ENCODE measurements at regions not wholly inside any gene's neighbourhood (a gene's known extent, or its start where the extent isn't known, plus 50 kb on each side); places are given as distances from the start of the nearest gene placed in this dataset.

GRCh38 chr12:4119157-4119761 lies 154.3 kb upstream of the CCND2 start:
- H4K20me1 ChIP-seq (ENCODE audit: control insufficient read depth, insufficient read depth): no peaks in the 10 kb centered on the region
- TF ChIP-seq RAD21 (IDR thresholded peaks at IDR 0.05; ENCODE audit: insufficient read depth, low read depth, low read length) (peak; percentile 1; the same call in 1 of the 2 replicates), EGR1 (IDR thresholded peaks at IDR 0.05; ENCODE audit: borderline replicate concordance in 1 of 2, low read depth in 2 of 2, low read length in 2 of 2) (no peak), NR2C2 (IDR thresholded peaks at IDR 0.05; ENCODE audit: borderline replicate concordance, control insufficient read depth, insufficient read length, low read depth) (no peak), ZNF384 (IDR thresholded peaks at IDR 0.05; ENCODE audit: borderline replicate concordance, low read depth, low read length) (no peak), SP1 (IDR thresholded peaks at IDR 0.05; ENCODE audit: low read depth, low read length) (peak; percentile 52), RB1 (IDR thresholded peaks at IDR 0.05; ENCODE audit: borderline replicate concordance) (no peak), ETV6 (conservative IDR thresholded peaks at IDR 0.05 in 1 of 2, IDR thresholded peaks at IDR 0.05 in 1 of 2; ENCODE audit: borderline replicate concordance in 1 of 2, low read depth in 1 of 2) (peak in 1 of 2 experiments; percentile 90; a peak in 2 of 4 replicates), RFX5 (IDR thresholded peaks at IDR 0.05; ENCODE audit: low read depth, low read length) (0 out of 2 replicates have a peak, but pooled peaks have one; percentile 39), ZNF24 (IDR thresholded peaks at IDR 0.05) (peak; percentile 48; the same call in 1 of the 2 replicates), MTA3 (IDR thresholded peaks at IDR 0.05; ENCODE audit: borderline replicate concordance, low read length) (peak; percentile 81), GABPA (IDR thresholded peaks at IDR 0.05; ENCODE audit: low read depth) (peak; percentile 60; the same call in 1 of the 2 replicates), GATAD2B (conservative IDR thresholded peaks at IDR 0.05; ENCODE audit: low read depth) (peak; percentile 78), SIX5 (IDR thresholded peaks at IDR 0.05; ENCODE audit: low read depth, low read length, severe bottlenecking) (no peak)
- TF ChIP-seq, protein P1, sequence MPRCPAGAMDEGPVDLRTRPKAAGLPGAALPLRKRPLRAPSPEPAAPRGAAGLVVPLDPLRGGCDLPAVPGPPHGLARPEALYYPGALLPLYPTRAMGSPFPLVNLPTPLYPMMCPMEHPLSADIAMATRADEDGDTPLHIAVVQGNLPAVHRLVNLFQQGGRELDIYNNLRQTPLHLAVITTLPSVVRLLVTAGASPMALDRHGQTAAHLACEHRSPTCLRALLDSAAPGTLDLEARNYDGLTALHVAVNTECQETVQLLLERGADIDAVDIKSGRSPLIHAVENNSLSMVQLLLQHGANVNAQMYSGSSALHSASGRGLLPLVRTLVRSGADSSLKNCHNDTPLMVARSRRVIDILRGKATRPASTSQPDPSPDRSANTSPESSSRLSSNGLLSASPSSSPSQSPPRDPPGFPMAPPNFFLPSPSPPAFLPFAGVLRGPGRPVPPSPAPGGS (IDR thresholded peaks at IDR 0.05; ENCODE audit: borderline replicate concordance, insufficient read depth, low read depth, low read length, poor library complexity, severe bottlenecking): peak; percentile 79
- TF ChIP-seq, protein P2, sequence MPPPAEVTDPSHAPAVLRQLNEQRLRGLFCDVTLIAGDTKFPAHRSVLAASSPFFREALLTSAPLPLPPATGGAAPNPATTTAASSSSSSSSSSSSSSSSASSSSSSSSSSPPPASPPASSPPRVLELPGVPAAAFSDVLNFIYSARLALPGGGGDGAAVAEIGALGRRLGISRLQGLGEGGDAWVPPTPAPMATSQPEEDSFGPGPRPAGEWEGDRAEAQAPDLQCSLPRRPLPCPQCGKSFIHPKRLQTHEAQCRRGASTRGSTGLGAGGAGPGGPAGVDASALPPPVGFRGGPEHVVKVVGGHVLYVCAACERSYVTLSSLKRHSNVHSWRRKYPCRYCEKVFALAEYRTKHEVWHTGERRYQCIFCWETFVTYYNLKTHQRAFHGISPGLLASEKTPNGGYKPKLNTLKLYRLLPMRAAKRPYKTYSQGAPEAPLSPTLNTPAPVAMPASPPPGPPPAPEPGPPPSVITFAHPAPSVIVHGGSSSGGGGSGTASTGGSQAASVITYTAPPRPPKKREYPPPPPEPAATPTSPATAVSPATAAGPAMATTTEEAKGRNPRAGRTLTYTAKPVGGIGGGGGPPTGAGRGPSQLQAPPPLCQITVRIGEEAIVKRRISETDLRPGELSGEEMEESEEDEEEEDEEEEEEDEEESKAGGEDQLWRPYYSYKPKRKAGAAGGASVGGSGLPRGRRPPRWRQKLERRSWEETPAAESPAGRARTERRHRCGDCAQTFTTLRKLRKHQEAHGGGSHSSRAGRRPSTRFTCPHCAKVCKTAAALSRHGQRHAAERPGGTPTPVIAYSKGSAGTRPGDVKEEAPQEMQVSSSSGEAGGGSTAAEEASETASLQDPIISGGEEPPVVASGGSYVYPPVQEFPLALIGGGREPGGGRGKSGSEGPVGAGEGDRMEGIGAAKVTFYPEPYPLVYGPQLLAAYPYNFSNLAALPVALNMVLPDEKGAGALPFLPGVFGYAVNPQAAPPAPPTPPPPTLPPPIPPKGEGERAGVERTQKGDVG (CRISPR knock-in tag; IDR thresholded peaks at IDR 0.05): no peak

More at GRCh38 chr12:4119157-4119761, 154.3 kb upstream of the CCND2 start:
- ChIA-PET RAD21 (ENCODE audit: unreplicated experiment) (interaction anchor here (0.9 to 10.4 kb wide), 7 partner anchors 11 to 151 kb away, joined by 3 to 360 read pairs (median 7); partner anchors contain the start of gene CCND2), POLR2A (interaction anchor here (0.6 to 10.2 kb wide), 8 partner anchors 8 to 153 kb away, joined by 3 to 245 read pairs (median 16); partner anchors contain the start of gene CCND2), SMC1A (ENCODE audit: uncharacterized antibody, unreplicated experiment) (interaction anchor here (0.7 to 13.3 kb wide), 8 partner anchors 12 to 155 kb away, joined by 3 to 395 read pairs (median 6); partner anchors contain the start of gene CCND2), CTCF (interaction anchor here (0.7 to 8.1 kb wide), 5 partner anchors 12 to 164 kb away, joined by 3 to 256 read pairs (median 3); no protein-coding TSS in a partner anchor)
- Histone ChIP-seq H3K9me3 (replicated peaks; ENCODE audit: control insufficient read depth, insufficient read depth, low read length) (no peaks in the 10 kb centered on the region), H3K79me2 (ENCODE audit: control insufficient read depth, insufficient read depth, low read length) (peaks cover 13% of the 10 kb centered on the region), H3K27ac (ENCODE audit: control insufficient read depth, insufficient read depth) (peak overlapping the region; percentile 95), H3K4me1 (ENCODE audit: control insufficient read depth, insufficient read depth, low read length) (peaks cover 44% of the 10 kb centered on the region), H3K27me3 (replicated peaks in 1 of 2; ENCODE audit: control insufficient read depth in 2 of 2, insufficient read depth in 2 of 2, low read length in 1 of 2) (no peaks in the 10 kb centered on the region), H3K4me3 (no peak overlapping the region; the same call in 1 of the 2 replicates), H2AFZ (ENCODE audit: control insufficient read depth, low read depth, low read length) (no peak overlapping the region), H3K9ac (ENCODE audit: control insufficient read depth, insufficient read depth, low read length) (peak overlapping the region; percentile 83), H3K4me2 (ENCODE audit: control insufficient read depth, insufficient read depth) (peak overlapping the region; percentile 96), H3K36me3 (ENCODE audit: control insufficient read depth in 2 of 2, insufficient read depth in 2 of 2, low read length in 1 of 2) (no peaks in the 10 kb centered on the region)
- ATAC-seq (peak; percentile 72), DNase-seq (ENCODE audit: low read depth, low spot score) (peak; percentile 98), FAIRE-seq (peak; percentile 91)
- no TSS peak for BruUV-seq (replicated peaks)
- in situ Hi-C loops (cut with MboI): no loop called here
- intact Hi-C loops (cut with micrococcal nuclease; ENCODE audit: unreplicated experiment): loop anchor here (1.0 to 10.0 kb wide), 5 partner anchors 17 to 234 kb away; no protein-coding TSS in a partner anchor
- 13% methylated on average over 7 of the region's 7 CpGs for WGBS (ENCODE audit: insufficient coverage, insufficient replicate concordance, low lambda C conversion rate, missing lambda C conversion rate)
